Lung (tissue), 11 donors: ENCODE measurements at regions not wholly inside any gene's neighbourhood (a gene's known extent, or its start where the extent isn't known, plus 50 kb on each side); places are given as distances from the start of the nearest gene placed in this dataset.

Experiments
- ATAC-seq: fragments of 200-7000 bp; cut with Tn5 transposase; one replicate; pipeline ENCODE4 v1.9.1; 2020; ENCODE audit warnings: moderate number of reproducible peaks; ENCODE audit not compliant: insufficient read depth, low FRiP score
- DNase-seq, 3 donors: peaks; one replicate each; pipeline ENCODE4 v3.0.0-alpha.2; 2013 to 2017
- H3K27ac ChIP-seq, 2 donors: one replicate each; pipeline ENCODE4 v1.5.1; 2013; ENCODE audit warnings: mild to moderate bottlenecking in 2 of 2, moderate library complexity in 2 of 2, control low read depth in 1 of 2, inconsistent platforms in 1 of 2, low read depth in 1 of 2, low read length in 1 of 2
- H3K27me3 ChIP-seq, 3 donors: one replicate each; pipeline ENCODE4 v1.5.1; 2013; ENCODE audit warnings: low read length in 2 of 3; ENCODE audit not compliant: control insufficient read depth in 3 of 3, insufficient read depth in 3 of 3
- H3K36me3 ChIP-seq, 4 donors: one replicate each; pipeline ENCODE4 v1.5.1; 2013; ENCODE audit warnings: low read length in 4 of 4, mild to moderate bottlenecking in 1 of 4, moderate library complexity in 1 of 4; ENCODE audit not compliant: control insufficient read depth in 4 of 4, insufficient read depth in 4 of 4
- H3K4me1 ChIP-seq, 5 donors: one replicate each; pipeline ENCODE4 v1.5.1; 2013; ENCODE audit warnings: low read length in 5 of 5, mild to moderate bottlenecking in 2 of 5, moderate library complexity in 1 of 5; ENCODE audit not compliant: control insufficient read depth in 5 of 5, insufficient read depth in 5 of 5
- H3K4me3 ChIP-seq: one replicate; pipeline ENCODE4 v1.5.1; 2013; ENCODE audit warnings: mild to moderate bottlenecking, control low read depth, moderate library complexity
- H3K9ac ChIP-seq, 2 donors: one replicate each; pipeline ENCODE4 v1.5.1; 2013; ENCODE audit warnings: low read length in 2 of 2, control low read depth in 1 of 2; ENCODE audit not compliant: insufficient read depth in 1 of 2
- H3K9me3 ChIP-seq, 4 donors: one replicate each; pipeline ENCODE4 v1.5.1; 2013; ENCODE audit warnings: low read length in 3 of 4, mild to moderate bottlenecking in 1 of 4, moderate library complexity in 1 of 4; ENCODE audit not compliant: control insufficient read depth in 4 of 4, insufficient read depth in 3 of 4
- WGBS, 2 donors: extraction: QIAGEN DNeasy Blood & Tissue Kit; methylation state at CpG; one replicate each; pipeline ENCODE4 v1.1.7; 2013; 5-methylcytosine and 5-hydroxymethylcytosine counted together
- TF ChIP-seq, protein P1 (sequence below): IDR thresholded peaks from 2 replicates; pipeline ENCODE4 v1.5.1; 2012; ENCODE audit warnings: mild to moderate bottlenecking; ENCODE audit errors: control extremely low read depth, extremely low read depth
- donor health status: control.
- donor health status: control.
- donor health status: Bipolar disorder and iron deficiency.
- donor health status: healthy.
- donor health status: DM: yes; HTN: yes; CAD: no.

GRCh38 chr14:36065831-36066230 lies 110.7 kb downstream of the PTCSC3 start:
- no peak for DNase-seq
- no peak overlapping the region for H3K4me3 ChIP-seq
- no peaks in the 10 kb centered on the region for H3K27me3 ChIP-seq
- TF ChIP-seq, protein P1, sequence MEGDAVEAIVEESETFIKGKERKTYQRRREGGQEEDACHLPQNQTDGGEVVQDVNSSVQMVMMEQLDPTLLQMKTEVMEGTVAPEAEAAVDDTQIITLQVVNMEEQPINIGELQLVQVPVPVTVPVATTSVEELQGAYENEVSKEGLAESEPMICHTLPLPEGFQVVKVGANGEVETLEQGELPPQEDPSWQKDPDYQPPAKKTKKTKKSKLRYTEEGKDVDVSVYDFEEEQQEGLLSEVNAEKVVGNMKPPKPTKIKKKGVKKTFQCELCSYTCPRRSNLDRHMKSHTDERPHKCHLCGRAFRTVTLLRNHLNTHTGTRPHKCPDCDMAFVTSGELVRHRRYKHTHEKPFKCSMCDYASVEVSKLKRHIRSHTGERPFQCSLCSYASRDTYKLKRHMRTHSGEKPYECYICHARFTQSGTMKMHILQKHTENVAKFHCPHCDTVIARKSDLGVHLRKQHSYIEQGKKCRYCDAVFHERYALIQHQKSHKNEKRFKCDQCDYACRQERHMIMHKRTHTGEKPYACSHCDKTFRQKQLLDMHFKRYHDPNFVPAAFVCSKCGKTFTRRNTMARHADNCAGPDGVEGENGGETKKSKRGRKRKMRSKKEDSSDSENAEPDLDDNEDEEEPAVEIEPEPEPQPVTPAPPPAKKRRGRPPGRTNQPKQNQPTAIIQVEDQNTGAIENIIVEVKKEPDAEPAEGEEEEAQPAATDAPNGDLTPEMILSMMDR = no peak
- ATAC-seq = no peak
- 75% methylated on average over 3 of the region's 3 CpGs for WGBS, 2 donors
- H3K4me1 ChIP-seq = peaks cover 0 to 2% (median 0%) of the 10 kb centered on the region in 5 donors
- no peaks in the 10 kb centered on the region for H3K36me3 ChIP-seq
- no peak overlapping the region for H3K9ac ChIP-seq
- no peaks in the 10 kb centered on the region for H3K9me3 ChIP-seq
- H3K27ac ChIP-seq = no peak overlapping the region

- 73 to 77% methylated on average over 2 of the region's 2 CpGs for WGBS, 2 donors
These were observed 117.0 kb downstream of the PTCSC3 start for GRCh38 chr14:36059531-36059930.

GRCh38 chr14:36057452-36058116 lies 118.9 kb downstream of the PTCSC3 start:
- DNase-seq (peak in 2 of 3 donors; percentile 26 to 28), ATAC-seq (no peak)
- TF ChIP-seq, protein P1 = no peak
- no peak overlapping the region for H3K27ac ChIP-seq
- no peaks in the 10 kb centered on the region for H3K9me3 ChIP-seq
- H3K9ac ChIP-seq = no peak overlapping the region
- H3K4me3 ChIP-seq = no peak overlapping the region
- no peaks in the 10 kb centered on the region for H3K27me3 ChIP-seq
- 60 to 74% methylated on average over 7 of the region's 7 CpGs for WGBS, 2 donors
- no peaks in the 10 kb centered on the region for H3K4me1 ChIP-seq
- no peaks in the 10 kb centered on the region for H3K36me3 ChIP-seq

More at GRCh38 chr14:36059531-36059930, 117.0 kb downstream of the PTCSC3 start:
- Histone ChIP-seq H3K9ac (no peak overlapping the region), H3K4me1 (no peaks in the 10 kb centered on the region), H3K27ac (no peak overlapping the region), H3K27me3 (no peaks in the 10 kb centered on the region), H3K9me3 (no peaks in the 10 kb centered on the region), H3K36me3 (no peaks in the 10 kb centered on the region), H3K4me3 (no peak overlapping the region)
- DNase-seq = no peak
- TF ChIP-seq, protein P1 = no peak
- no peak for ATAC-seq

GRCh38 chr14:36056845-36057244 lies 119.7 kb downstream of the PTCSC3 start:
- no peak overlapping the region for H3K4me3 ChIP-seq
- H3K27me3 ChIP-seq = no peaks in the 10 kb centered on the region
- WGBS, 2 donors = 79 to 80% methylated on average over 3 of the region's 3 CpGs
- ATAC-seq = no peak
- TF ChIP-seq, protein P1 = no peak
- no peak overlapping the region for H3K27ac ChIP-seq
- DNase-seq = no peak
- no peaks in the 10 kb centered on the region for H3K9me3 ChIP-seq
- H3K36me3 ChIP-seq = no peaks in the 10 kb centered on the region
- H3K9ac ChIP-seq = no peak overlapping the region
- no peaks in the 10 kb centered on the region for H3K4me1 ChIP-seq
